Naive thymus-derived CD8-positive, alpha-beta T cell (primary cell): ENCODE measurements at regions not wholly inside any gene's neighbourhood (a gene's known extent, or its start where the extent isn't known, plus 50 kb on each side); places are given as distances from the start of the nearest gene placed in this dataset.

ENCODE experiments used
- ATAC-seq, 2 donors: fragments of 150-1000 bp; cut with Tn5 transposase in 1 of 2; sonication (Bioruptor Pico), chemical (Tn5 transposase) in 1 of 2; 1 replicate in 1 of 2; 2 replicates in 1 of 2; pipeline ENCODE4 v1.10.0; 2021; ENCODE audit warnings: mild to moderate bottlenecking in 2 of 2, moderate library complexity in 2 of 2
- POLR2A ChIA-PET: fragments of 350-600 bp; sonication (Branson Sonifier 250); formaldehyde crosslinking; loops from one replicate; lab custom pipeline; 2021; ENCODE audit warnings: antibody characterized with exemption; lab: Charles Lee
- DNase-seq, 10 donors: peaks; one replicate each; pipeline versions ENCODE4 v3.0.0 to v3.0.0-alpha.2; 2020 to 2022
- H3K27ac Mint-ChIP-seq, 10 donors: one replicate each; pipeline ENCODE4 v1.8.0; 2020 to 2022; ENCODE audit warnings: mild to moderate bottlenecking in 10 of 10, mixed read lengths in 10 of 10, moderate library complexity in 4 of 10, inconsistent platforms in 1 of 10
- H3K27me3 Mint-ChIP-seq, 5 donors: one replicate each; pipeline ENCODE4 v1.8.0; 2021 to 2022; ENCODE audit warnings: mixed read lengths in 5 of 5
- H3K36me3 Mint-ChIP-seq, 3 donors: one replicate each; pipeline ENCODE4 v1.8.0; 2020 to 2022; ENCODE audit warnings: mixed read lengths in 3 of 3, mild to moderate bottlenecking in 2 of 3, inconsistent platforms in 1 of 3
- H3K4me1 Mint-ChIP-seq, 4 donors: one replicate each; pipeline ENCODE4 v1.8.0; 2021 to 2022; ENCODE audit warnings: mixed read lengths in 4 of 4
- H3K4me3 Mint-ChIP-seq, 10 donors: one replicate each; pipeline ENCODE4 v1.8.0; 2020 to 2022; ENCODE audit warnings: mild to moderate bottlenecking in 10 of 10, mixed read lengths in 10 of 10, moderate library complexity in 6 of 10, inconsistent platforms in 1 of 10
- H3K9me3 Mint-ChIP-seq, 9 donors: one replicate each; pipeline ENCODE4 v1.8.0; 2020 to 2022; ENCODE audit warnings: mixed read lengths in 9 of 9, mild to moderate bottlenecking in 3 of 9, inconsistent platforms in 1 of 9, moderate library complexity in 1 of 9

- DNase-seq (no peak), ATAC-seq (no peak)
- POLR2A ChIA-PET: no interaction called here
- Mint-ChIP-seq H3K27me3 (peaks cover 9 to 31% (median 11%) of the 10 kb centered on the region in 5 donors), H3K4me3 (no peak overlapping the region), H3K27ac (no peak overlapping the region), H3K36me3 (no peaks in the 10 kb centered on the region), H3K9me3 (peaks cover 0 to 7% (median 0%) of the 10 kb centered on the region in 9 donors), H3K4me1 (no peaks in the 10 kb centered on the region)
These were observed 114.9 kb downstream of the CD8B2 start for GRCh38 chr2:106602042-106602441.

GRCh38 chr2:106606652-106607051 lies 119.5 kb downstream of the CD8B2 start:
- H3K27ac Mint-ChIP-seq: no peak overlapping the region
- ATAC-seq: no peak
- POLR2A ChIA-PET: no interaction called here
- no peak for DNase-seq
- no peaks in the 10 kb centered on the region for H3K36me3 Mint-ChIP-seq
- peaks cover 0 to 7% (median 0%) of the 10 kb centered on the region in 9 donors for H3K9me3 Mint-ChIP-seq
- H3K27me3 Mint-ChIP-seq: peaks cover under 1 to 27% (median 7%) of the 10 kb centered on the region in 5 donors
- no peaks in the 10 kb centered on the region for H3K4me1 Mint-ChIP-seq
- H3K4me3 Mint-ChIP-seq: no peak overlapping the region

DNA sequence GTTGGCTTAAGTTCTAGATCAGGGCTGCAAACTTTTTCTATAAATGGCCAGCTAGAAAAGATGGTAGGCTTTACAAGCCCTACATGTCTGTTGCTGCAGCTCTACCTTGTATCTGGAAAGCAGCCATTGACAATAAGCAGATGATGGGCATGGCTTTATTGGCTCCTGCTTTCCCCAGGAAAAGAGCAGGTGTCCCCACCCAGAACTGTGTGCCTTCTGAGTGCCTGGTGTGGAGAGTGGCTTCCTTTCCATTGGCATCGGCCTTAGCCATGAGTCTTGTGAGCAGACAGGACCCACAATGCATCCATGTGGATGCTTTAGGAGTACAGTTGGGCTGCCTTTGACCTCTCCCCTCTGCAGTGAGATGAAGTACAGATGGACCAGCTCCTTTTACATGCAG lies 120.2 kb downstream of the CD8B2 start:
- H3K27ac Mint-ChIP-seq: no peak overlapping the region
- no peak for ATAC-seq
- no peak for DNase-seq
- no peaks in the 10 kb centered on the region for H3K4me1 Mint-ChIP-seq
- H3K9me3 Mint-ChIP-seq: peaks cover 0 to 10% (median 0%) of the 10 kb centered on the region in 9 donors
- POLR2A ChIA-PET: no interaction called here
- no peak overlapping the region for H3K4me3 Mint-ChIP-seq
- no peaks in the 10 kb centered on the region for H3K36me3 Mint-ChIP-seq
- H3K27me3 Mint-ChIP-seq: peaks cover 3 to 25% (median 11%) of the 10 kb centered on the region in 5 donors

- ATAC-seq (no peak), DNase-seq (no peak)
- Mint-ChIP-seq H3K36me3 (no peaks in the 10 kb centered on the region), H3K27ac (no peak overlapping the region), H3K9me3 (peaks cover 0 to 7% (median 0%) of the 10 kb centered on the region in 9 donors), H3K27me3 (peaks cover 3 to 21% (median 10%) of the 10 kb centered on the region in 5 donors), H3K4me1 (no peaks in the 10 kb centered on the region), H3K4me3 (no peak overlapping the region)
- POLR2A ChIA-PET: no interaction called here
These were observed 122.6 kb downstream of the CD8B2 start for GRCh38 chr2:106609780-106610179.

DNA sequence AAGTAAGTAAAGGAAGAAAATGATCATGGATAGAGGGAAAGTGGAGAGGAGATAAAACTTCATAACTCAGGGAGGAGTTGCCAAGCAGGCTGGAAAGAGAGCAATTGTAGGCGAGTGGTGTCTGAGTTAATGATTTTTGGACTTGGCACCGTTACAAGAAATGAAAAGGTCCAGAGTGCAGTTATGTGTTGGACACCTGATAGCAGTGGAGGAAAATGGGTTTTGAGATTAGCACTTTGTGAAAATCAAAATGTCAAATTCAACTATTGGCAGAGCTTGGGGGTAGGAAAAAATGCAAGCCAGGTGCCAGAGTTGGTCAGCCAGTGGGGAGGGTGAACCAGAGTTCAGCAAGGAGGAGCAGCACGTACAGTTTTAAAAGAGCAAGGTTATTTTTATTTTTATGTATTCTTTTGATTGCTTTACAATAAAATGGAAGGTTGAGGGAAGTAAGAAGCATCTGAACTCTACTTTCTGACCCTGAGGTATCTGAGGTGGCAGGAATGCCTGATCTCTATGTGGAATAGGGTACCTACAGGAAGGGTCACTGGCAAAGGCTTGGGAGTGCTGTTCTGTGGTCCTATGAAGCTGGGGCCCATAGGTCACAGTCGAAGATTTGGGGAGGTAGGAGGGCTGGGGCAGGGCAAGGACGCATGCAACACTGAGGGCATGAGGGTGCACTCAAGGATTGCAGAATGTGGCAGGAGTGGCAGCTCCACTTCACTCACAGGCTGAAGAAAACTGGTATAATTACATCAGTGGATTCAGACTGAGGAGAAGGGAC lies 127.5 kb downstream of the CD8B2 start:
- Mint-ChIP-seq H3K9me3 (peaks cover 0 to 4% (median 0%) of the 10 kb centered on the region in 9 donors), H3K36me3 (no peaks in the 10 kb centered on the region), H3K27ac (no peak overlapping the region), H3K4me3 (no peak overlapping the region), H3K27me3 (peaks cover 8 to 36% (median 13%) of the 10 kb centered on the region in 5 donors), H3K4me1 (no peaks in the 10 kb centered on the region)
- DNase-seq (no peak), ATAC-seq (no peak)
- POLR2A ChIA-PET: no interaction called here

DNA sequence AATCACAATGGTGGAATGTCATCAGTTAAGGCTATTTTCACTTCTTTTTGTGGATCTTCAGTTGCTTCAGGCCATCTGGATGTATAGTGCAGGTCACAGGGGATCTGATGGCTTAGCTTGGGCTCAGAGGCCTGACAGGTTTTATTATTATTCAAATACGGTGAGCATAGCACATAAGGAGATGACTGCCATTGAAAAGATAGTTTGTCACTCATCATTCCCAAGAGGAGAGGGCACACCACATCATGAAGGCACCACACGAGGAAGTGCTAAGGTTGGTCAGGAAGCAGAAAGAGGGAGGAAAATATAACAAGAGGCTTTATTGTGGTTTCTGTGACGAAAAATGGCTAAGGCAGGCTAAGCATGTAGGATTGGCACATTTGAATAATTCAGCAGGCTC lies 131.4 kb downstream of the CD8B2 start:
- POLR2A ChIA-PET: no interaction called here
- Mint-ChIP-seq H3K9me3 (no peaks in the 10 kb centered on the region), H3K4me3 (no peak overlapping the region), H3K27ac (no peak overlapping the region), H3K4me1 (no peaks in the 10 kb centered on the region), H3K36me3 (no peaks in the 10 kb centered on the region), H3K27me3 (peaks cover 10 to 23% (median 14%) of the 10 kb centered on the region in 5 donors)
- DNase-seq: no peak
- no peak for ATAC-seq

- no peaks in the 10 kb centered on the region for H3K4me1 Mint-ChIP-seq
- POLR2A ChIA-PET: no interaction called here
- DNase-seq (no peak), ATAC-seq (no peak)
- peaks cover 2 to 13% (median 2%) of the 10 kb centered on the region in 3 donors for H3K36me3 Mint-ChIP-seq
- H3K27me3 Mint-ChIP-seq: peaks cover 14 to 37% (median 26%) of the 10 kb centered on the region in 5 donors
- no peak overlapping the region for H3K4me3 Mint-ChIP-seq
- H3K9me3 Mint-ChIP-seq: peaks cover 0 to 18% (median 6%) of the 10 kb centered on the region in 9 donors
- H3K27ac Mint-ChIP-seq: no peak overlapping the region
These were observed 136.3 kb downstream of the CD8B2 start for GRCh38 chr2:106623456-106623855.

DNA sequence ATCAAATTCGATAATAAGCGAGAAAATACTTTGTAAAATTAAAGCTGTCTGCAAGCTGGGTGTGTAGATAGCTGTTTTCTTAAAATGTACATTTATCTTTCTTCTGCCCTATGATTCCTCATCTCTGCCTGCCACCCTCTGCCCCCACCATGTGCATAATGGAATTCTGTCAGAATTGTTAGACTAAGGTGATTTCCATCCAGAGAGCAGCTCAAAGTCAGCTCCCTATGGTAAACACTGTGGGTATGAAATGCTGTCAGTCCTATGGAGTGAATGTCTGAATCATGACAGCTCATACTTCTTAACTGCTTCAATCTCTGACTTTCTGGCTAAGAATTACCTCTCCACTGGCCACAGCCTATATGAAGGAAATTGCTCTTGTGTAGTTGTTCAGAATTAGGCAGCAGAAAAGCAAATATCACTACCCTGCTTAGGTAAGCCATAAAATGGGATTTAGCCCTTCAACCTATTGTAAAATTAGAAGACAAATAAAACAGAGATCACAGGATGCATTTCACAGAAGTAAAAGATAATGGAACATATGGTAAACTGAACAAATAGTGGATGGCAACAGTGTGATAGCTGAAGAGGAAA lies 137.7 kb downstream of the CD8B2 start:
- H3K36me3 Mint-ChIP-seq: peaks cover 2 to 16% (median 5%) of the 10 kb centered on the region in 3 donors
- POLR2A ChIA-PET: no interaction called here
- H3K4me1 Mint-ChIP-seq: no peaks in the 10 kb centered on the region
- no peak overlapping the region for H3K27ac Mint-ChIP-seq
- H3K27me3 Mint-ChIP-seq: peaks cover 12 to 39% (median 23%) of the 10 kb centered on the region in 5 donors
- no peak overlapping the region for H3K4me3 Mint-ChIP-seq
- H3K9me3 Mint-ChIP-seq: peaks cover 0 to 32% (median 12%) of the 10 kb centered on the region in 9 donors
- no peak for ATAC-seq
- no peak for DNase-seq

GRCh38 chr2:106628377-106628776 lies 141.2 kb downstream of the CD8B2 start:
- POLR2A ChIA-PET: no interaction called here
- DNase-seq: no peak

GRCh38 chr2:106629981-106630380 lies 142.8 kb downstream of the CD8B2 start:
- H3K9me3 Mint-ChIP-seq: peaks cover 0 to 32% (median 12%) of the 10 kb centered on the region in 9 donors
- POLR2A ChIA-PET: no interaction called here
- ATAC-seq (no peak), DNase-seq (no peak)
- H3K4me3 Mint-ChIP-seq: no peak overlapping the region
- no peaks in the 10 kb centered on the region for H3K4me1 Mint-ChIP-seq
- no peak overlapping the region for H3K27ac Mint-ChIP-seq
- peaks cover 2 to 16% (median 8%) of the 10 kb centered on the region in 3 donors for H3K36me3 Mint-ChIP-seq
- H3K27me3 Mint-ChIP-seq: peaks cover 17 to 44% (median 34%) of the 10 kb centered on the region in 5 donors

More at GRCh38 chr2:106628377-106628776, 141.2 kb downstream of the CD8B2 start:
- ATAC-seq: no peak
- H3K27ac Mint-ChIP-seq: no peak overlapping the region
- peaks cover 0 to 32% (median 12%) of the 10 kb centered on the region in 9 donors for H3K9me3 Mint-ChIP-seq
- no peak overlapping the region for H3K4me3 Mint-ChIP-seq
- peaks cover 2 to 16% (median 8%) of the 10 kb centered on the region in 3 donors for H3K36me3 Mint-ChIP-seq
- H3K27me3 Mint-ChIP-seq: peaks cover 15 to 47% (median 33%) of the 10 kb centered on the region in 5 donors
- H3K4me1 Mint-ChIP-seq: no peaks in the 10 kb centered on the region

- H3K4me1 Mint-ChIP-seq: no peaks in the 10 kb centered on the region
- POLR2A ChIA-PET: no interaction called here
- no peak for DNase-seq
- ATAC-seq: no peak
- H3K9me3 Mint-ChIP-seq: peaks cover 0 to 32% (median 12%) of the 10 kb centered on the region in 9 donors
- peaks cover 2 to 16% (median 8%) of the 10 kb centered on the region in 3 donors for H3K36me3 Mint-ChIP-seq
- H3K27ac Mint-ChIP-seq: peak overlapping the region in 1 of 10 donors; percentile 80
- H3K4me3 Mint-ChIP-seq: no peak overlapping the region
- peaks cover 16 to 37% (median 26%) of the 10 kb centered on the region in 5 donors for H3K27me3 Mint-ChIP-seq
These were observed 144.1 kb downstream of the CD8B2 start for GRCh38 chr2:106631281-106631680.

GRCh38 chr2:106638043-106638442 lies 150.9 kb downstream of the CD8B2 start:
- ATAC-seq: no peak
- H3K4me3 Mint-ChIP-seq: no peak overlapping the region
- no peak overlapping the region for H3K27ac Mint-ChIP-seq
- POLR2A ChIA-PET: no interaction called here
- H3K9me3 Mint-ChIP-seq: no peaks in the 10 kb centered on the region
- peaks cover 2 to 11% (median 5%) of the 10 kb centered on the region in 5 donors for H3K27me3 Mint-ChIP-seq
- no peak for DNase-seq
- H3K4me1 Mint-ChIP-seq: no peaks in the 10 kb centered on the region
- no peaks in the 10 kb centered on the region for H3K36me3 Mint-ChIP-seq

DNA sequence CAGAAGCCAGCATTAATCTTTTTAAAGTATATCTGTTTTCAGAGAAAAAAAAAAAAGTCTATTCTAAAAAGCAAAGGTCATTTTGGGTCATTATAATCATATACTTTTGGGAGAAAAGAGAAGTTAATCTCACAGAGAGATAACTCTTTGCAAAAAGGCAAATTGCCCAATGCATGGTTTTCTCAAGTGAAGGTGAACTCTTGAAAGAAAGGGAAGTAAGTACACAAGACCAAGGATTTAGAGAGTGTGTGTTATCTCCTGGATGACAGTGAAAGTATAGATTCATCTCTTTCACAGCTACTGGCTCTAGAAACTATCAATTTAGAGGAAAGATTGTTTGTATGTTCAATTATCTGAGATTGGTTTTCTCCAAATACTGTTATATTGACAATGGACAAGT lies 151.4 kb downstream of the CD8B2 start:
- Mint-ChIP-seq H3K9me3 (no peaks in the 10 kb centered on the region), H3K36me3 (no peaks in the 10 kb centered on the region), H3K4me1 (no peaks in the 10 kb centered on the region), H3K27ac (no peak overlapping the region), H3K4me3 (no peak overlapping the region), H3K27me3 (peaks cover 0 to 7% (median 4%) of the 10 kb centered on the region in 5 donors)
- ATAC-seq (no peak), DNase-seq (no peak)
- POLR2A ChIA-PET: no interaction called here
